SK-N-SH (cell line): ENCODE measurements at regions not wholly inside any gene's neighbourhood (a gene's known extent, or its start where the extent isn't known, plus 50 kb on each side); places are given as distances from the start of the nearest gene placed in this dataset.

Source experiments
- CTCF ChIA-PET: fragments of 300-600, 350-600 bp; formaldehyde crosslinking; extraction: SDS; loops from one replicate; lab custom pipeline; 2021; lab: Yijun Ruan, JAX
- POLR2A ChIA-PET: fragments of 350-600 bp; sonication (Branson Sonifier 250); formaldehyde crosslinking; extraction: SDS; loops from one replicate; lab custom pipeline; 2020; ENCODE audit warnings: antibody characterized with exemption, inconsistent platforms; lab: Yijun Ruan, JAX
- DNase-seq: peaks from one replicate; pipeline ENCODE4 v3.0.0; 2012
- H2AFZ ChIP-seq: fragments of 200-600 bp; sonication (generic); 2 replicates; pipeline ENCODE4 v1.8.1; 2016; ENCODE audit warnings: antibody characterized with exemption, mild to moderate bottlenecking, low read depth
- H3F3A ChIP-seq: fragments of 200-600 bp; sonication (generic); replicated peaks from 2 replicates; pipeline ENCODE3; 2016; ENCODE audit warnings: antibody characterized with exemption, mild to moderate bottlenecking; ENCODE audit not compliant: insufficient read depth
- H3K27ac ChIP-seq, 2 experiments: fragments of 200-500 bp in 1 of 2; fragments of 200-600 bp in 1 of 2; sonication (Bioruptor generic) in 1 of 2; sonication (generic), shearing (Covaris generic) in 1 of 2; 2 replicates each; pipeline versions ENCODE4 v1.5.1 to v1.6.1; 2014 to 2016; ENCODE audit warnings: low read depth in 2 of 2, inconsistent platforms in 1 of 2, low read length in 1 of 2, mild to moderate bottlenecking in 1 of 2, mixed read lengths in 1 of 2
- H3K27me3 ChIP-seq: fragments of 200-600 bp; sonication (generic), shearing (Covaris generic); 2 replicates; pipeline ENCODE4 v1.6.1; 2016; ENCODE audit warnings: mixed run types; ENCODE audit not compliant: insufficient read depth
- H3K36me3 ChIP-seq, 2 experiments: fragments of 200-500 bp in 1 of 2; fragments of 200-600 bp in 1 of 2; sonication (Bioruptor generic) in 1 of 2; sonication (generic) in 1 of 2; replicated peaks in 1 of 2; 2 replicates each; pipeline versions ENCODE3 to v1.5.1; 2014 to 2016; ENCODE audit warnings: low read length in 1 of 2, mild to moderate bottlenecking in 1 of 2; ENCODE audit not compliant: insufficient read depth in 2 of 2, control insufficient read depth in 1 of 2
- H3K4me1 ChIP-seq, 2 experiments: fragments of 200-500 bp in 1 of 2; fragments of 200-600 bp in 1 of 2; sonication (Bioruptor generic) in 1 of 2; sonication (generic), shearing (Covaris generic) in 1 of 2; 2 replicates each; pipeline versions ENCODE4 v1.5.1 to v1.6.1; 2014 to 2016; ENCODE audit warnings: low read depth in 1 of 2, low read length in 1 of 2, mixed run types in 1 of 2; ENCODE audit not compliant: insufficient read depth in 2 of 2, control insufficient read depth in 1 of 2
- H3K4me2 ChIP-seq: fragments of 200-600 bp; sonication (generic), shearing (Covaris generic); 2 replicates; pipeline ENCODE4 v1.6.1; 2017; ENCODE audit warnings: mixed run types
- H3K4me3 ChIP-seq, 2 experiments: fragments of 200-500 bp in 1 of 2; fragments of 200-600 bp in 1 of 2; sonication (Bioruptor generic) in 1 of 2; sonication (generic), shearing (Covaris generic) in 1 of 2; 2 replicates each; pipeline versions ENCODE4 v1.5.1 to v1.8.1; 2014 to 2016; ENCODE audit warnings: low read depth in 2 of 2, inconsistent platforms in 1 of 2, low read length in 1 of 2, mild to moderate bottlenecking in 1 of 2, mixed read lengths in 1 of 2, moderate library complexity in 1 of 2
- H3K79me2 ChIP-seq: fragments of 200-600 bp; sonication (generic); 2 replicates; pipeline ENCODE4 v1.8.1; 2017; ENCODE audit warnings: mild to moderate bottlenecking; ENCODE audit not compliant: insufficient read depth
- H3K9ac ChIP-seq: fragments of 200-600 bp; sonication (generic); 2 replicates; pipeline ENCODE4 v1.6.1; 2017; ENCODE audit warnings: mixed run types
- H3K9me2 ChIP-seq: fragments of 200-600 bp; sonication (generic); 2 replicates; pipeline ENCODE4 v1.6.1; 2017; ENCODE audit warnings: mixed run types
- H3K9me3 ChIP-seq: fragments of 200-600 bp; sonication (generic); 2 replicates; pipeline ENCODE4 v1.6.1; 2017; ENCODE audit warnings: mixed run types, mild to moderate bottlenecking, moderate library complexity
- H4K20me1 ChIP-seq: fragments of 200-600 bp; sonication (generic); 2 replicates; pipeline ENCODE4 v1.6.1; 2017; ENCODE audit warnings: mild to moderate bottlenecking, mixed run types; ENCODE audit not compliant: insufficient read depth
- EZH2phosphoT487 ChIP-seq: fragments of 200-600 bp; sonication (generic); IDR thresholded peaks from 2 replicates; pipeline ENCODE4 v1.6.1; 2017; ENCODE audit warnings: low read depth, mixed run types, mild to moderate bottlenecking, antibody characterized with exemption, moderate library complexity, borderline replicate concordance
- FOXJ3 ChIP-seq: sonication (generic); formaldehyde crosslinking; IDR thresholded peaks from 2 replicates; pipeline ENCODE4 v1.5.1; 2020; ENCODE audit warnings: mild to moderate bottlenecking, missing genetic modification reagents
- FOXM1 ChIP-seq: IDR thresholded peaks from 2 replicates; pipeline ENCODE4 v1.4.0; 2012; ENCODE audit warnings: low read depth, mild to moderate bottlenecking
- GABPA ChIP-seq: IDR thresholded peaks from 2 replicates; pipeline ENCODE4 v1.4.0; 2012; ENCODE audit warnings: low read depth, mild to moderate bottlenecking
- JUND ChIP-seq: IDR thresholded peaks from 2 replicates; pipeline ENCODE4 v1.4.0; 2012
- NFIC ChIP-seq: IDR thresholded peaks from 2 replicates; pipeline ENCODE4 v1.4.0; 2012; ENCODE audit warnings: borderline replicate concordance
- NRF1 ChIP-seq: IDR thresholded peaks from 2 replicates; pipeline ENCODE4 v1.6.1; 2012; ENCODE audit warnings: low read depth, mild to moderate bottlenecking, low read length
- POLR2AphosphoS5 ChIP-seq: IDR thresholded peaks from 2 replicates; pipeline ENCODE4 v1.6.1; 2012; ENCODE audit warnings: low read depth, low read length
- RAD21 ChIP-seq: IDR thresholded peaks from 2 replicates; pipeline ENCODE4 v1.6.1; 2012; ENCODE audit warnings: mild to moderate bottlenecking, low read length
- RCOR1 ChIP-seq: fragments of 150-350 bp; IDR thresholded peaks from 2 replicates; pipeline ENCODE4 v1.6.1; 2017; ENCODE audit warnings: antibody characterized with exemption, low read length
- RFX5 ChIP-seq: IDR thresholded peaks from 2 replicates; pipeline ENCODE4 v1.6.1; 2012; ENCODE audit warnings: mild to moderate bottlenecking, improper control_type of control experiment, low read length
- SIN3A ChIP-seq: IDR thresholded peaks from 2 replicates; pipeline ENCODE4 v1.6.1; 2012; ENCODE audit warnings: low read depth, mild to moderate bottlenecking, low read length, moderate library complexity, borderline replicate concordance
- SMC3 ChIP-seq: IDR thresholded peaks from 2 replicates; pipeline ENCODE4 v1.6.1; 2012; ENCODE audit warnings: low read depth, low read length, improper control_type of control experiment
- TAF1 ChIP-seq: IDR thresholded peaks from 2 replicates; pipeline ENCODE4 v1.6.1; 2012; ENCODE audit warnings: low read depth, mild to moderate bottlenecking, low read length, moderate library complexity, borderline replicate concordance
- TCF12 ChIP-seq: IDR thresholded peaks from 2 replicates; pipeline ENCODE4 v1.4.0; 2012
- TEAD4 ChIP-seq: IDR thresholded peaks from 2 replicates; pipeline ENCODE4 v1.4.0; 2012; ENCODE audit warnings: mild to moderate bottlenecking, borderline replicate concordance; ENCODE audit not compliant: insufficient read depth
- WGBS: methylation state at CpG from one replicate; pipeline ENCODE4 v1.1.6; 2017; ENCODE audit warnings: low lambda C conversion rate; 5-methylcytosine and 5-hydroxymethylcytosine counted together
- TF ChIP-seq, protein P1 (sequence below): fragments of 200-600 bp; sonication (generic); IDR thresholded peaks from 2 replicates; pipeline ENCODE4 v1.6.1; 2017; ENCODE audit warnings: antibody characterized with exemption, mild to moderate bottlenecking, moderate library complexity
- TF ChIP-seq, protein P2 (sequence below): IDR thresholded peaks from 2 replicates; pipeline ENCODE4 v1.4.0; 2012; ENCODE audit warnings: low read depth
- TF ChIP-seq, protein P3 (sequence below): IDR thresholded peaks from 2 replicates; pipeline ENCODE4 v1.4.0; 2012; ENCODE audit warnings: low read depth, borderline replicate concordance

DNA sequence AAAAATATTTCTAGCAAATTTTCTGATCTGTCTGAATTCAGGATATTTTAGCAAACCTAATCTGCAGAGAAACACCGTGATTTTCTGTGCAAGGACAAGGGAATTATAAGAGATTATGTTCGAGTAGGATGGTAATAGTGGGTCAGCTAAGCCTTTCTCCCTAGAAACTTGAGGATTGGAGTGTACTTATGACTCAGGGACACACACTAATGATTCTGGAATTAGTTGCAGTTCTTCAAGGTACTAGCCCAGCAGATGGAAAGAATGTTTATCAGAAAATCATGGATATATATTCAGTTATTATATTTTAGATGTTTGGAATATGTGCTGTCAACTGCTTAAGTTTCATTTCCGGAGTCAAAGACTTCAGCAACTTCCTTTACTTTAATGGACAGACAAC lies 177.1 kb upstream of the MAP3K7 start (continued):
- TF ChIP-seq, protein P1, sequence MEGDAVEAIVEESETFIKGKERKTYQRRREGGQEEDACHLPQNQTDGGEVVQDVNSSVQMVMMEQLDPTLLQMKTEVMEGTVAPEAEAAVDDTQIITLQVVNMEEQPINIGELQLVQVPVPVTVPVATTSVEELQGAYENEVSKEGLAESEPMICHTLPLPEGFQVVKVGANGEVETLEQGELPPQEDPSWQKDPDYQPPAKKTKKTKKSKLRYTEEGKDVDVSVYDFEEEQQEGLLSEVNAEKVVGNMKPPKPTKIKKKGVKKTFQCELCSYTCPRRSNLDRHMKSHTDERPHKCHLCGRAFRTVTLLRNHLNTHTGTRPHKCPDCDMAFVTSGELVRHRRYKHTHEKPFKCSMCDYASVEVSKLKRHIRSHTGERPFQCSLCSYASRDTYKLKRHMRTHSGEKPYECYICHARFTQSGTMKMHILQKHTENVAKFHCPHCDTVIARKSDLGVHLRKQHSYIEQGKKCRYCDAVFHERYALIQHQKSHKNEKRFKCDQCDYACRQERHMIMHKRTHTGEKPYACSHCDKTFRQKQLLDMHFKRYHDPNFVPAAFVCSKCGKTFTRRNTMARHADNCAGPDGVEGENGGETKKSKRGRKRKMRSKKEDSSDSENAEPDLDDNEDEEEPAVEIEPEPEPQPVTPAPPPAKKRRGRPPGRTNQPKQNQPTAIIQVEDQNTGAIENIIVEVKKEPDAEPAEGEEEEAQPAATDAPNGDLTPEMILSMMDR, result no peak
- TF ChIP-seq SIN3A, result no peak
- TF ChIP-seq, protein P2, sequence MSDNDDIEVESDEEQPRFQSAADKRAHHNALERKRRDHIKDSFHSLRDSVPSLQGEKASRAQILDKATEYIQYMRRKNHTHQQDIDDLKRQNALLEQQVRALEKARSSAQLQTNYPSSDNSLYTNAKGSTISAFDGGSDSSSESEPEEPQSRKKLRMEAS, result no peak

DNA sequence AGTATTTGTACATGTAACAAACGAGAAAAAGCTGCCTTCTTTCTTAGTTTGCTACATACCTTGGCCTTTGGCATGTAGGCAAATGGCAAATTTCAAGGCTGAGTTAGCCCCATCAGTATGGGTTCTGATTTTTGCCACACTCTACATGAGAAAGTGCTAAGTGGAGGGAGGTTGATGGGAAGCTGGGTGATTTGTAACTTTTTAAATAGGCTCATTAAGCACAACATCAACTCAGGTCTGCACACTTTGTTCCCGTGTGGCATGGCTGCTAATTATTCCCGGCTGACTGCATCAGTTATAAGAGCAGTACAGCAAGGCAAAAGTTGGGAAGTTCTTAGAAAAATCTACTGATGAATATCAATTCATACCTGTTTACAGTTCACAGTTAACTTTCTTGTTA lies 172.8 kb upstream of the MAP3K7 start:
- H4K20me1 ChIP-seq, result no peaks in the 10 kb centered on the region
- peaks cover 9% of the 10 kb centered on the region for H3F3A ChIP-seq
- no peaks in the 10 kb centered on the region for H3K27me3 ChIP-seq
- H3K27ac ChIP-seq, result no peak overlapping the region
- no peak overlapping the region for H3K9ac ChIP-seq
- DNase-seq, result no peak
- TF ChIP-seq RAD21, result no peak
- no peak for TF ChIP-seq NRF1
- TF ChIP-seq, protein P1, result no peak
- TF ChIP-seq, protein P2, result no peak
- TF ChIP-seq TCF12, result no peak
- no peak for TF ChIP-seq NFIC
- no peaks in the 10 kb centered on the region for H3K9me2 ChIP-seq
- H3K4me1 ChIP-seq, result no peaks in the 10 kb centered on the region; a peak in 1 of 4 replicates
- ChIA-PET POLR2A (no interaction called here), CTCF (no interaction called here)
- no peaks in the 10 kb centered on the region for H3K9me3 ChIP-seq
- H3K79me2 ChIP-seq, result no peaks in the 10 kb centered on the region
- no peaks in the 10 kb centered on the region for H3K36me3 ChIP-seq
- WGBS, result 8% methylated on average over 3 of the region's 3 CpGs
- no peak overlapping the region for H3K4me2 ChIP-seq
- H2AFZ ChIP-seq, result no peak overlapping the region
- H3K4me3 ChIP-seq, result no peak overlapping the region

DNA sequence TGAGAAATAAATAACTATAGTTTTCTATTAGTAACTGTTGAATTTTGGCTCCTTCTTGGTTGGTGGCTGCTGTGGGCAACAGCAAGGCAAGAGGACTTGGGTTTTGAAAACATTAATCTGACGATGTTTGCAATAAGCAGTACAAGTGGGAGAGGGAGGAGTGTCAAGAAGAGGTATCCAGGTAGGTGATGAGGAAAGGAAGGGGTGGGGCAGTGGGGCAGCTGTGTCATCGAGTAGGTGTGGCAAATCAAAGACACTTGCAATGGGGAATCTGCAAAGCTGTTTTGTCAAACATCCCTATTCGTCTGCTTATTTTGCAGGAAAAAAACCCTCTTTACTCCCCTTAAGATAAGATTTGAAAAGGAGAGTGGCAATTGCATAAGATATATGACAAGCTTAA lies 171.9 kb upstream of the MAP3K7 start:
- no peaks in the 10 kb centered on the region for H3K27me3 ChIP-seq
- H4K20me1 ChIP-seq, result no peaks in the 10 kb centered on the region
- H3F3A ChIP-seq, result peaks cover 4% of the 10 kb centered on the region
- no peak for DNase-seq
- ChIA-PET POLR2A (no interaction called here), CTCF (no interaction called here)
- H3K36me3 ChIP-seq, result no peaks in the 10 kb centered on the region
- no peaks in the 10 kb centered on the region for H3K79me2 ChIP-seq
- H3K27ac ChIP-seq, result no peak overlapping the region
- 22% methylated on average over 3 of the region's 3 CpGs for WGBS
- H3K4me1 ChIP-seq, result no peaks in the 10 kb centered on the region
- H3K4me3 ChIP-seq, result no peak overlapping the region
- H3K4me2 ChIP-seq, result no peak overlapping the region
- no peaks in the 10 kb centered on the region for H3K9me3 ChIP-seq
- H3K9me2 ChIP-seq, result no peaks in the 10 kb centered on the region
- H2AFZ ChIP-seq, result no peak overlapping the region
- H3K9ac ChIP-seq, result no peak overlapping the region
- no peak for TF ChIP-seq SMC3
- no peak for TF ChIP-seq RFX5
- no peak for TF ChIP-seq TAF1
- TF ChIP-seq EZH2phosphoT487, result no peak
- no peak for TF ChIP-seq RCOR1
- TF ChIP-seq FOXM1, result no peak
- TF ChIP-seq, protein P3, sequence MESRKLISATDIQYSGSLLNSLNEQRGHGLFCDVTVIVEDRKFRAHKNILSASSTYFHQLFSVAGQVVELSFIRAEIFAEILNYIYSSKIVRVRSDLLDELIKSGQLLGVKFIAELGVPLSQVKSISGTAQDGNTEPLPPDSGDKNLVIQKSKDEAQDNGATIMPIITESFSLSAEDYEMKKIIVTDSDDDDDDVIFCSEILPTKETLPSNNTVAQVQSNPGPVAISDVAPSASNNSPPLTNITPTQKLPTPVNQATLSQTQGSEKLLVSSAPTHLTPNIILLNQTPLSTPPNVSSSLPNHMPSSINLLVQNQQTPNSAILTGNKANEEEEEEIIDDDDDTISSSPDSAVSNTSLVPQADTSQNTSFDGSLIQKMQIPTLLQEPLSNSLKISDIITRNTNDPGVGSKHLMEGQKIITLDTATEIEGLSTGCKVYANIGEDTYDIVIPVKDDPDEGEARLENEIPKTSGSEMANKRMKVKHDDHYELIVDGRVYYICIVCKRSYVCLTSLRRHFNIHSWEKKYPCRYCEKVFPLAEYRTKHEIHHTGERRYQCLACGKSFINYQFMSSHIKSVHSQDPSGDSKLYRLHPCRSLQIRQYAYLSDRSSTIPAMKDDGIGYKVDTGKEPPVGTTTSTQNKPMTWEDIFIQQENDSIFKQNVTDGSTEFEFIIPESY, result no peak
- no peak for TF ChIP-seq FOXJ3
- no peak for TF ChIP-seq TEAD4
- TF ChIP-seq, protein P1, result no peak
- TF ChIP-seq GABPA, result no peak
- TF ChIP-seq POLR2AphosphoS5, result no peak
- TF ChIP-seq JUND, result no peak
